ENCODE measurements at regions not wholly inside any gene's neighbourhood (a gene's known extent, or its start where the extent isn't known, plus 50 kb on each side); places are given as distances from the start of the nearest gene placed in this dataset.

DNA sequence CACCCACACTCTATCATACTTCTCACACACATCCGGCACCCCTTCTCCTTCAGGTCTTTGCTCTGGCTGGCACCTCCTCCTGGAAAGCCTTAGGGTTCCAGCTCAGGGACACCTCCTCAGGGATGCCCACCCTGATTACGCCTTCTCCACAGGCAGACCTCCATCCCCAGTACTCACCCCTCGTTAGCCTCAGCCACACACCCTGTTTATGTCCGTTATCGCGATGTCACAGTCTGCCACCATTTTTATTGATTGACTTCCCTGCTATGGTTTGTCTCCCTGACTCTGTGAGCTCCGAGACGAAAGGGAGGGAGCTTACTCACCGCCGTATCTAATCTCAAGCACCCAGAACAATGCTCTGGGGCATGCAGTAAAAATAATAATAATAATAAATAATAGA lies 191.7 kb upstream of the LHX5 start:
- H3K27me3 Mint-ChIP-seq (ENCODE audit: insufficient read depth): peaks cover 7% of the 10 kb centered on the region
- no peak for DNase-seq
- 89 to 100% methylated on average over 3 to 10 of the region's 10 CpGs for WGBS, 2 experiments (ENCODE audit: insufficient coverage in 1 of 2, insufficient read length in 1 of 2)
- H3K36me3 ChIP-seq (ENCODE audit: control insufficient read depth, insufficient read depth, low read length): no peaks in the 10 kb centered on the region
- H3K4me3 ChIP-seq (ENCODE audit: low read length): no peak overlapping the region
- H3K9me3 Mint-ChIP-seq: peaks cover 3% of the 10 kb centered on the region
- H3K4me1 Mint-ChIP-seq: peaks cover 14% of the 10 kb centered on the region
- no peak for TF ChIP-seq CTCF (conservative IDR thresholded peaks at IDR 0.05)
- H3K36me3 Mint-ChIP-seq (ENCODE audit: low read depth): no peaks in the 10 kb centered on the region
- no peaks in the 10 kb centered on the region for H3K9me3 ChIP-seq (ENCODE audit: control insufficient read depth, low read length)
- no peak overlapping the region for H3K4me3 Mint-ChIP-seq
- no peak overlapping the region for H3K27ac ChIP-seq (ENCODE audit: low read depth, low read length)
- peaks cover 4% of the 10 kb centered on the region for H3K4me1 ChIP-seq (ENCODE audit: control insufficient read depth, insufficient read depth, low read length)
- no peaks in the 10 kb centered on the region for H3K27me3 ChIP-seq (ENCODE audit: control insufficient read depth, insufficient read depth, low read length, poor library complexity, severe bottlenecking)
- H3K9ac ChIP-seq (ENCODE audit: extremely low read depth, low read length, poor library complexity, severe bottlenecking): no peak overlapping the region
- H3K27ac Mint-ChIP-seq: no peak overlapping the region

DNA sequence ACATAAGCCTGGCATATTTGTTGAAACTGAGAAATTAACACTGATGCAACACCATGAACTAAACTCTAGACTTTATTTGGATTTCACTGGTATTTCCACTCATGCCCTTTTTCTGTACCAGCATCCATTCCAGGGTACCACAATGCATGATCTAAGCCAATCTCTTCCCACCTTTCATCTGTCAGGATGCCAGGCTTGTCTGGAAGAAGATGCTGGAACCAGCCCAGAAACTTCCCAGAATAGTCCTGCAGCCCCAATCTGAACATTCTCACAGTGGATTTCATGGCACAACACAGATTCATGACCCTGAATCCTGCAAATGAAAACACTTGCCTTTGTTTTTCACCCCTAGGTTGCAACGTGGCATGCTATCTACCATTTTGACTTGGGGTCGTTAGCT lies 189.3 kb upstream of the LHX5 start:
- Histone ChIP-seq H3K27ac (ENCODE audit: low read depth, low read length) (no peak overlapping the region), H3K9ac (ENCODE audit: extremely low read depth, low read length, poor library complexity, severe bottlenecking) (no peak overlapping the region), H3K9me3 (ENCODE audit: control insufficient read depth, low read length) (no peaks in the 10 kb centered on the region), H3K27me3 (ENCODE audit: control insufficient read depth, insufficient read depth, low read length, poor library complexity, severe bottlenecking) (no peaks in the 10 kb centered on the region), H3K4me3 (ENCODE audit: low read length) (no peak overlapping the region), H3K4me1 (ENCODE audit: control insufficient read depth, insufficient read depth, low read length) (peaks cover 4% of the 10 kb centered on the region), H3K36me3 (ENCODE audit: control insufficient read depth, insufficient read depth, low read length) (no peaks in the 10 kb centered on the region)
- WGBS, 2 experiments (ENCODE audit: insufficient coverage in 1 of 2, insufficient read length in 1 of 2): 83 to 89% methylated on average over 2 of the region's 2 CpGs
- DNase-seq: no peak
- H3K4me3 Mint-ChIP-seq: no peak overlapping the region
- H3K36me3 Mint-ChIP-seq (ENCODE audit: low read depth): no peaks in the 10 kb centered on the region
- no peak for TF ChIP-seq CTCF (conservative IDR thresholded peaks at IDR 0.05)
- no peak overlapping the region for H3K27ac Mint-ChIP-seq
- peaks cover 10% of the 10 kb centered on the region for H3K27me3 Mint-ChIP-seq (ENCODE audit: insufficient read depth)
- peaks cover 14% of the 10 kb centered on the region for H3K4me1 Mint-ChIP-seq
- H3K9me3 Mint-ChIP-seq: peaks cover 10% of the 10 kb centered on the region

GRCh38 chr12:113659416-113659815 lies 187.7 kb upstream of the LHX5 start:
- H3K27me3 Mint-ChIP-seq (ENCODE audit: insufficient read depth): peaks cover 13% of the 10 kb centered on the region
- H3K36me3 Mint-ChIP-seq (ENCODE audit: low read depth): no peaks in the 10 kb centered on the region

More at GRCh38 chr12:113659416-113659815, 187.7 kb upstream of the LHX5 start:
- Histone ChIP-seq H3K36me3 (ENCODE audit: control insufficient read depth, insufficient read depth, low read length) (no peaks in the 10 kb centered on the region), H3K27me3 (ENCODE audit: control insufficient read depth, insufficient read depth, low read length, poor library complexity, severe bottlenecking) (no peaks in the 10 kb centered on the region), H3K9me3 (ENCODE audit: control insufficient read depth, low read length) (peaks cover 9% of the 10 kb centered on the region), H3K4me3 (ENCODE audit: low read length) (no peak overlapping the region), H3K9ac (ENCODE audit: extremely low read depth, low read length, poor library complexity, severe bottlenecking) (no peak overlapping the region), H3K4me1 (ENCODE audit: control insufficient read depth, insufficient read depth, low read length) (peaks cover 2% of the 10 kb centered on the region), H3K27ac (ENCODE audit: low read depth, low read length) (no peak overlapping the region)
- Mint-ChIP-seq H3K9me3 (peaks cover 15% of the 10 kb centered on the region), H3K27ac (no peak overlapping the region), H3K4me1 (peaks cover 11% of the 10 kb centered on the region), H3K4me3 (no peak overlapping the region)
- no peak for DNase-seq
- WGBS, 2 experiments (ENCODE audit: insufficient coverage in 1 of 2, insufficient read length in 1 of 2): 83 to 91% methylated on average over 4 to 5 of the region's 5 CpGs
- no peak for TF ChIP-seq CTCF (conservative IDR thresholded peaks at IDR 0.05)
